CD14-positive monocyte (primary cell): ENCODE measurements at regions not wholly inside any gene's neighbourhood (a gene's known extent, or its start where the extent isn't known, plus 50 kb on each side); places are given as distances from the start of the nearest gene placed in this dataset.

Source experiments
- DNase-seq, 3 donors: peaks; one replicate each; pipeline ENCODE4 v3.0.0-alpha.2; 2011 to 2022
- H2AFZ ChIP-seq: 2 replicates; pipeline ENCODE4 v1.6.0; 2012; ENCODE audit warnings: mild to moderate bottlenecking, low read depth, low read length, inconsistent platforms; ENCODE audit not compliant: insufficient read depth, poor library complexity, severe bottlenecking
- H3K27ac ChIP-seq, 2 donors: 1 replicate in 1 of 2; 2 replicates in 1 of 2; pipeline ENCODE4 v1.5.1; 2012 to 2013; ENCODE audit warnings: low read length in 2 of 2, control low read depth in 1 of 2, inconsistent platforms in 1 of 2, low read depth in 1 of 2, mild to moderate bottlenecking in 1 of 2
- H3K27me3 ChIP-seq, 2 donors: one replicate each; pipeline versions ENCODE4 v1.6.0 to v1.6.1; 2011 to 2013; ENCODE audit warnings: low read length in 2 of 2; ENCODE audit not compliant: control insufficient read depth in 2 of 2, insufficient read depth in 2 of 2
- H3K36me3 ChIP-seq, 2 donors: replicated peaks in 1 of 2; 1 replicate in 1 of 2; 2 replicates in 1 of 2; pipeline versions ENCODE4 v1.5.1 to v1.6.1; 2012 to 2013; ENCODE audit warnings: low read length in 2 of 2, control low read depth in 1 of 2, inconsistent platforms in 1 of 2, mild to moderate bottlenecking in 1 of 2; ENCODE audit not compliant: insufficient read depth in 2 of 2, control insufficient read depth in 1 of 2
- H3K4me1 ChIP-seq, 2 donors: 1 replicate in 1 of 2; 2 replicates in 1 of 2; pipeline versions ENCODE4 v1.5.1 to v1.6.1; 2012 to 2013; ENCODE audit warnings: low read length in 2 of 2, control low read depth in 1 of 2, inconsistent platforms in 1 of 2, mild to moderate bottlenecking in 1 of 2, moderate library complexity in 1 of 2; ENCODE audit not compliant: insufficient read depth in 2 of 2, control insufficient read depth in 1 of 2
- H3K4me2 ChIP-seq: replicated peaks from 2 replicates; pipeline ENCODE3; 2012; ENCODE audit warnings: low read length, moderate library complexity, mild to moderate bottlenecking; ENCODE audit not compliant: poor library complexity, severe bottlenecking; ENCODE audit errors: extremely low read depth
- H3K4me3 ChIP-seq, 3 experiments: fragments of 200-600 bp in 1 of 3; sonication (generic) in 1 of 3; replicated peaks in 1 of 3; 1 replicate in 2 of 3; 2 replicates in 1 of 3; pipeline ENCODE4 v1.5.1; 2011 to 2013; ENCODE audit warnings: low read length in 3 of 3, mild to moderate bottlenecking in 3 of 3, control low read depth in 2 of 3, low read depth in 2 of 3, inconsistent platforms in 1 of 3, moderate library complexity in 1 of 3
- H3K79me2 ChIP-seq: 2 replicates; pipeline ENCODE4 v1.6.0; 2012; ENCODE audit warnings: mild to moderate bottlenecking, control low read depth, inconsistent platforms, low read length, moderate library complexity; ENCODE audit not compliant: insufficient read depth
- H3K9ac ChIP-seq: 2 replicates; pipeline ENCODE4 v1.6.0; 2017; ENCODE audit warnings: low read length, mild to moderate bottlenecking; ENCODE audit not compliant: insufficient read depth, poor library complexity, severe bottlenecking
- H3K9me3 ChIP-seq, 2 donors: replicated peaks in 1 of 2; 1 replicate in 1 of 2; 2 replicates in 1 of 2; pipeline versions ENCODE4 v1.5.1 to v1.6.1; 2012 to 2013; ENCODE audit warnings: low read length in 2 of 2, control low read depth in 1 of 2; ENCODE audit not compliant: control insufficient read depth in 1 of 2, insufficient read depth in 1 of 2
- H4K20me1 ChIP-seq: 2 replicates; pipeline ENCODE4 v1.6.0; 2012; ENCODE audit warnings: mild to moderate bottlenecking, low read length, control low read depth, moderate library complexity; ENCODE audit not compliant: insufficient read depth
- H3K27ac Mint-ChIP-seq, 7 donors: one replicate each; pipeline ENCODE4 v1.8.0; 2020; ENCODE audit warnings: mild to moderate bottlenecking in 7 of 7, mixed read lengths in 7 of 7, moderate library complexity in 6 of 7, inconsistent platforms in 2 of 7
- H3K27me3 Mint-ChIP-seq, 3 donors: one replicate each; pipeline ENCODE4 v1.8.0; 2021 to 2022; ENCODE audit warnings: low read depth in 3 of 3, mild to moderate bottlenecking in 3 of 3, mixed read lengths in 3 of 3, moderate library complexity in 3 of 3, inconsistent platforms in 1 of 3
- H3K36me3 Mint-ChIP-seq, 2 donors: one replicate each; pipeline ENCODE4 v1.8.0; 2020; ENCODE audit warnings: mixed read lengths in 2 of 2, inconsistent platforms in 1 of 2, mild to moderate bottlenecking in 1 of 2
- H3K4me1 Mint-ChIP-seq: one replicate; pipeline ENCODE4 v1.8.0; 2020; ENCODE audit warnings: mild to moderate bottlenecking, mixed read lengths
- H3K4me3 Mint-ChIP-seq, 2 donors: one replicate each; pipeline ENCODE4 v1.8.0; 2020; ENCODE audit warnings: mild to moderate bottlenecking in 2 of 2, mixed read lengths in 2 of 2, moderate library complexity in 1 of 2
- H3K9me3 Mint-ChIP-seq, 7 donors: one replicate each; pipeline ENCODE4 v1.8.0; 2020 to 2022; ENCODE audit warnings: mixed read lengths in 7 of 7, mild to moderate bottlenecking in 6 of 7, moderate library complexity in 6 of 7, inconsistent platforms in 2 of 7
- CTCF ChIP-seq: fragments of 200-600 bp; IDR thresholded peaks from one replicate; pipeline ENCODE4 v1.8.0; 2022; ENCODE audit warnings: antibody characterized with exemption, mild to moderate bottlenecking
- WGBS: methylation state at CpG from one replicate; pipeline ENCODE4 v1.1.5; 2013; ENCODE audit warnings: missing lambda C conversion rate; ENCODE audit not compliant: insufficient coverage; 5-methylcytosine and 5-hydroxymethylcytosine counted together
- intact Hi-C, 2 donors: fragments of 100-400 bp; cut with micrococcal nuclease; formaldehyde crosslinking; loops; one replicate each; pipeline versions ENCODE4 v1.15.0 to v1.15.1; 2023

- Histone ChIP-seq H3K9ac (no peak overlapping the region), H3K4me2 (no peak overlapping the region), H3K4me3 (no peak overlapping the region), H3K36me3 (no peaks in the 10 kb centered on the region), H3K4me1 (no peaks in the 10 kb centered on the region), H2AFZ (no peak overlapping the region), H3K27me3 (no peaks in the 10 kb centered on the region), H4K20me1 (no peaks in the 10 kb centered on the region), H3K9me3 (peaks cover 6 to 7% of the 10 kb centered on the region in 2 donors), H3K79me2 (no peaks in the 10 kb centered on the region), H3K27ac (no peak overlapping the region)
- 0% methylated on average over 1 of the region's 3 CpGs for WGBS
- Mint-ChIP-seq H3K27me3 (no peaks in the 10 kb centered on the region), H3K36me3 (no peaks in the 10 kb centered on the region), H3K27ac (no peak overlapping the region), H3K4me3 (no peak overlapping the region), H3K9me3 (peaks cover 2 to 10% (median 9%) of the 10 kb centered on the region in 7 donors), H3K4me1 (no peaks in the 10 kb centered on the region)
- TF ChIP-seq CTCF = no peak
- DNase-seq = no peak
- intact Hi-C loops = no loop called here
Observed at GRCh38 chr19:28026636-28027035, 1186.3 kb downstream of the UQCRFS1 start.

GRCh38 chr19:28024920-28025319 lies 1188.0 kb downstream of the UQCRFS1 start:
- Histone ChIP-seq H3K9ac (no peak overlapping the region), H3K36me3 (no peaks in the 10 kb centered on the region), H2AFZ (no peak overlapping the region), H3K27ac (no peak overlapping the region), H3K4me3 (no peak overlapping the region), H3K4me2 (no peak overlapping the region), H3K4me1 (no peaks in the 10 kb centered on the region), H4K20me1 (no peaks in the 10 kb centered on the region), H3K79me2 (no peaks in the 10 kb centered on the region), H3K9me3 (peaks cover 3 to 6% of the 10 kb centered on the region in 2 donors), H3K27me3 (no peaks in the 10 kb centered on the region)
- H3K4me1 Mint-ChIP-seq = no peaks in the 10 kb centered on the region
- H3K27me3 Mint-ChIP-seq = no peaks in the 10 kb centered on the region
- intact Hi-C loops = no loop called here
- no CpG with 5 or more reads among the region's 3 CpGs for WGBS
- H3K4me3 Mint-ChIP-seq = no peak overlapping the region
- no peak for TF ChIP-seq CTCF
- H3K27ac Mint-ChIP-seq = no peak overlapping the region
- H3K9me3 Mint-ChIP-seq = peaks cover 0 to 7% (median 5%) of the 10 kb centered on the region in 7 donors
- DNase-seq = no peak
- H3K36me3 Mint-ChIP-seq = no peaks in the 10 kb centered on the region
